ENCODE measurements at regions not wholly inside any gene's neighbourhood (a gene's known extent, or its start where the extent isn't known, plus 50 kb on each side); places are given as distances from the start of the nearest gene placed in this dataset.
"Not testable (repeated sequence)": the region's sequence is repeated elsewhere in the genome, so short reads cannot be mapped to it uniquely, and the experiment has no call there.

DNA sequence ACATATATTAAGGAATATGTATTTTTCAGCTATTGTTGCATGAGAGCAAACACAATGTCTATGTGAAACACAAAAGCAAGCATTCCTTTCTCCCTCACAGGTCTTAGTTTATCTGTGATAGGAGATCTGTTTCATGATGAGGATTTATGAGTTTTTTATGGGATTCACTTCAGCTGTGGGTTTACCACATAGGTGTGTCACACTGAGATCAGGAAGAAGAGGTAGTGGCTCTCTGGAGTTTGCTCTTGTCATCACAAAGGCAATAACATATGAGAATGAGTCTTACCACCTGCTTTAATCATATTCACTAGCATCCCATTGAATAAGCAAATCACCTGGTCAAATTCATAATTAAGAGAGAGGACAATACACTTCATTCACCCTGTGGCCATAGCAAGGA, 960.3 kb upstream of the SLC39A10 start:
- no peaks in the 10 kb centered on the region for H3K27me3 ChIP-seq (ENCODE audit: control insufficient read depth in 3 of 3, insufficient read depth in 3 of 3, low read length in 3 of 3)
- H3K4me1 ChIP-seq (ENCODE audit: control insufficient read depth in 3 of 3, insufficient read depth in 2 of 3, low read depth in 1 of 3, low read length in 2 of 3), result no peaks in the 10 kb centered on the region
- FAIRE-seq (no peak), DNase-seq (no peak)
- no peaks in the 10 kb centered on the region for H3K9me3 ChIP-seq (ENCODE audit: control insufficient read depth in 2 of 2, insufficient read depth in 1 of 2, low read depth in 1 of 2, low read length in 1 of 2)
- H3K27ac ChIP-seq (ENCODE audit: low read depth in 1 of 3, low read length in 2 of 3), result no peak overlapping the region
- no peak overlapping the region for H3K4me3 ChIP-seq (ENCODE audit: low read depth in 1 of 3, low read length in 3 of 3)
- H3K36me3 ChIP-seq (ENCODE audit: control insufficient read depth in 3 of 3, insufficient read depth in 2 of 3, low read depth in 1 of 3, low read length in 3 of 3), result no peaks in the 10 kb centered on the region

GRCh38 chr2:194686569-194686968, 970.5 kb upstream of the SLC39A10 start:
- Histone ChIP-seq H3K27ac (ENCODE audit: low read depth in 1 of 3, low read length in 2 of 3) (no peak overlapping the region), H3K36me3 (ENCODE audit: control insufficient read depth in 3 of 3, insufficient read depth in 2 of 3, low read depth in 1 of 3, low read length in 3 of 3) (no peaks in the 10 kb centered on the region), H3K9me3 (ENCODE audit: control insufficient read depth in 2 of 2, insufficient read depth in 1 of 2, low read depth in 1 of 2, low read length in 1 of 2) (no peaks in the 10 kb centered on the region), H3K27me3 (ENCODE audit: control insufficient read depth in 3 of 3, insufficient read depth in 3 of 3, low read length in 3 of 3) (no peaks in the 10 kb centered on the region), H3K4me1 (ENCODE audit: control insufficient read depth in 3 of 3, insufficient read depth in 2 of 3, low read depth in 1 of 3, low read length in 2 of 3) (no peaks in the 10 kb centered on the region), H3K4me3 (ENCODE audit: low read depth in 1 of 3, low read length in 3 of 3) (no peak overlapping the region)
- DNase-seq, result no peak
- FAIRE-seq, result no peak
- 72 to 75% (median 75%) methylated on average over 3 of the region's 3 CpGs for WGBS, 3 donors

GRCh38 chr2:194674043-194674442, 983.0 kb upstream of the SLC39A10 start:
- 56 to 72% (median 63%) methylated on average over 1 of the region's 1 CpG for WGBS, 3 donors
- no peak for FAIRE-seq
- no peak overlapping the region for H3K27ac ChIP-seq (ENCODE audit: low read depth in 1 of 3, low read length in 2 of 3)

GRCh38 chr2:194672994-194673393, 984.0 kb upstream of the SLC39A10 start:
- no peak for FAIRE-seq
- Histone ChIP-seq H3K9me3 (ENCODE audit: control insufficient read depth in 2 of 2, insufficient read depth in 1 of 2, low read depth in 1 of 2, low read length in 1 of 2) (no peaks in the 10 kb centered on the region), H3K27ac (ENCODE audit: low read depth in 1 of 3, low read length in 2 of 3) (no peak overlapping the region), H3K36me3 (ENCODE audit: control insufficient read depth in 3 of 3, insufficient read depth in 2 of 3, low read depth in 1 of 3, low read length in 3 of 3) (no peaks in the 10 kb centered on the region), H3K4me3 (ENCODE audit: low read depth in 1 of 3, low read length in 3 of 3) (no peak overlapping the region), H3K27me3 (ENCODE audit: control insufficient read depth in 3 of 3, insufficient read depth in 3 of 3, low read length in 3 of 3) (no peaks in the 10 kb centered on the region), H3K4me1 (ENCODE audit: control insufficient read depth in 3 of 3, insufficient read depth in 2 of 3, low read depth in 1 of 3, low read length in 2 of 3) (no peaks in the 10 kb centered on the region)
- DNase-seq, result no peak
- WGBS, 3 donors, result 77 to 87% (median 85%) methylated on average over 3 of the region's 3 CpGs

More at GRCh38 chr2:194674043-194674442, 983.0 kb upstream of the SLC39A10 start:
- no peaks in the 10 kb centered on the region for H3K9me3 ChIP-seq (ENCODE audit: control insufficient read depth in 2 of 2, insufficient read depth in 1 of 2, low read depth in 1 of 2, low read length in 1 of 2)
- DNase-seq, result no peak
- H3K4me3 ChIP-seq (ENCODE audit: low read depth in 1 of 3, low read length in 3 of 3), result no peak overlapping the region
- no peaks in the 10 kb centered on the region for H3K27me3 ChIP-seq (ENCODE audit: control insufficient read depth in 3 of 3, insufficient read depth in 3 of 3, low read length in 3 of 3)
- no peaks in the 10 kb centered on the region for H3K36me3 ChIP-seq (ENCODE audit: control insufficient read depth in 3 of 3, insufficient read depth in 2 of 3, low read depth in 1 of 3, low read length in 3 of 3)
- H3K4me1 ChIP-seq (ENCODE audit: control insufficient read depth in 3 of 3, insufficient read depth in 2 of 3, low read depth in 1 of 3, low read length in 2 of 3), result no peaks in the 10 kb centered on the region

DNA sequence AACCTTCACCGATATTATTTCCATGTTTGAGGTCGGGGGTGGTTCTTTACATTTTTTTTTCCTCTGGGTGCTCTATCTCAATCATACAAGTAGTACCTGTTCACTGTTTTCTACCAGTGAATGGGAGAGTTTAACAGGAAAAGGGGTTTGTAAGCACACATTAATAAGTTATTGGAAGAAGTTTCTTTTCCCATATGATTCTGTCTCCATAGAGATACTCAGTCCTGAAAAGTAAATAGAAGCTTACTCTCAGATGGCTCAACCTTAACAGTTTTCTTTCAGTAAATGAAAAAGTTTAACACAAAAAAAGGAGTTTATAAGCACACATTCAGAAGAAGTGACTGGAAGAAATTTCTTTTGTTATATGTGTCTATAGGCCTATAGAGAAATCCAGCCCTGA, 995.6 kb upstream of the SLC39A10 start:
- 88 to 91% (median 91%) methylated on average over 2 of the region's 2 CpGs for WGBS, 3 donors
- H3K27ac ChIP-seq (ENCODE audit: low read depth in 1 of 3, low read length in 2 of 3), result no peak overlapping the region
- no peaks in the 10 kb centered on the region for H3K27me3 ChIP-seq (ENCODE audit: control insufficient read depth in 3 of 3, insufficient read depth in 3 of 3, low read length in 3 of 3)
- DNase-seq (no peak), FAIRE-seq (no peak)
- H3K4me3 ChIP-seq (ENCODE audit: low read depth in 1 of 3, low read length in 3 of 3), result no peak overlapping the region
- no peaks in the 10 kb centered on the region for H3K36me3 ChIP-seq (ENCODE audit: control insufficient read depth in 3 of 3, insufficient read depth in 2 of 3, low read depth in 1 of 3, low read length in 3 of 3)
- H3K4me1 ChIP-seq (ENCODE audit: control insufficient read depth in 3 of 3, insufficient read depth in 2 of 3, low read depth in 1 of 3, low read length in 2 of 3), result no peaks in the 10 kb centered on the region
- no peaks in the 10 kb centered on the region for H3K9me3 ChIP-seq (ENCODE audit: control insufficient read depth in 2 of 2, insufficient read depth in 1 of 2, low read depth in 1 of 2, low read length in 1 of 2)

DNA sequence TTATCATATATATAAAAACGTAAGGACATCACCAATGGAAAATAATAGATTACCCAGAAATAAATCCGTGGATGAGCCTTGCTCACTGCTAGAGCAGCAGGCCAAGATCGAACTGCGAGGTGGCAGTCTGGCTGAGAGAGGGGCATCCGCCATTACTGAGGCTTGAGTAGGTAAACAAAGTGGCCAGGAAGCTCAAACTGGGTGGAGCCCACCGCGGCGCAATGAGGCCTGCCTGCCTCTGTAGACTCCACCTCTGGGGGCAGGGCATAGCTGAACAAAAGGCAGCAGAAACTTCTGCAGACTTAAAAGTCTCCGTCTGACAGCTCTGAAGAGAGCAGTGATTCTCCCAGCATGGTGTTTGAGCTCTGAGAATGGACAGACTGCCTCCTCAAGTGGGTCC, 1018.0 kb upstream of the SLC39A10 start:
- H3K4me3 ChIP-seq (ENCODE audit: low read depth in 1 of 3, low read length in 3 of 3); DNase-seq; H3K9me3 ChIP-seq (ENCODE audit: control insufficient read depth in 2 of 2, insufficient read depth in 1 of 2, low read depth in 1 of 2, low read length in 1 of 2); FAIRE-seq; H3K27ac ChIP-seq (ENCODE audit: low read depth in 1 of 3, low read length in 2 of 3); H3K27me3 ChIP-seq (ENCODE audit: control insufficient read depth in 3 of 3, insufficient read depth in 3 of 3, low read length in 3 of 3); H3K4me1 ChIP-seq (ENCODE audit: control insufficient read depth in 3 of 3, insufficient read depth in 2 of 3, low read depth in 1 of 3, low read length in 2 of 3); H3K36me3 ChIP-seq (ENCODE audit: control insufficient read depth in 3 of 3, insufficient read depth in 2 of 3, low read depth in 1 of 3, low read length in 3 of 3): not testable (repeated sequence)
- WGBS, 3 donors, result 86 to 90% (median 86%) methylated on average over 9 of the region's 9 CpGs

DNA sequence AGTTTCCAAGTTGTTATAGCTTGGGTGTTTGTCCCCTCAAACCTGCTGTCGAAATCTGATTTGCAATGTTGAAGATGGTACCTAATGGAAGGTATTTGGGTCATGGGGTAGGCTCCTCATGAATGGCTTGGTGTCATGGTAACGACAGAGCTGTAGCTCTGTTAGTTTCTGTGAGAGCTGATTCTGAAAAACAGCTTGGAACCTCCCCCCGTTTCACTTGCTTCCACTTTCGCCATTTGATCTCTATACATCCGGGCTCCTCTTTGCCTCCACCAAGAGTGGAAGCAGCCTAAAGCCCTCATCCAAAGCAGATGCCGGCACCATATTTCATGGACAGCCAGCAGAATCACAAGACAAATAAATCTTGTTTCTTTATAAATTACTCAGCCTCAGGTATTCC, 1035.1 kb upstream of the SLC39A10 start:
- 72 to 80% (median 77%) methylated on average over 6 of the region's 6 CpGs for WGBS, 3 donors
- no peak for DNase-seq
- Histone ChIP-seq H3K27me3 (ENCODE audit: control insufficient read depth in 3 of 3, insufficient read depth in 3 of 3, low read length in 3 of 3) (no peaks in the 10 kb centered on the region), H3K4me3 (ENCODE audit: low read depth in 1 of 3, low read length in 3 of 3) (no peak overlapping the region), H3K36me3 (ENCODE audit: control insufficient read depth in 3 of 3, insufficient read depth in 2 of 3, low read depth in 1 of 3, low read length in 3 of 3) (no peaks in the 10 kb centered on the region), H3K9me3 (ENCODE audit: control insufficient read depth in 2 of 2, insufficient read depth in 1 of 2, low read depth in 1 of 2, low read length in 1 of 2) (no peaks in the 10 kb centered on the region), H3K27ac (ENCODE audit: low read depth in 1 of 3, low read length in 2 of 3) (no peak overlapping the region), H3K4me1 (ENCODE audit: control insufficient read depth in 3 of 3, insufficient read depth in 2 of 3, low read depth in 1 of 3, low read length in 2 of 3) (no peaks in the 10 kb centered on the region)
- FAIRE-seq, result no peak

- no peaks in the 10 kb centered on the region for H3K27me3 ChIP-seq (ENCODE audit: control insufficient read depth in 3 of 3, insufficient read depth in 3 of 3, low read length in 3 of 3)
- no peaks in the 10 kb centered on the region for H3K9me3 ChIP-seq (ENCODE audit: control insufficient read depth in 2 of 2, insufficient read depth in 1 of 2, low read depth in 1 of 2, low read length in 1 of 2)
- H3K4me1 ChIP-seq (ENCODE audit: control insufficient read depth in 3 of 3, insufficient read depth in 2 of 3, low read depth in 1 of 3, low read length in 2 of 3), result no peaks in the 10 kb centered on the region
- no peak overlapping the region for H3K4me3 ChIP-seq (ENCODE audit: low read depth in 1 of 3, low read length in 3 of 3)
- DNase-seq (no peak), FAIRE-seq (no peak)
- H3K27ac ChIP-seq (ENCODE audit: low read depth in 1 of 3, low read length in 2 of 3), result no peak overlapping the region
- no peaks in the 10 kb centered on the region for H3K36me3 ChIP-seq (ENCODE audit: control insufficient read depth in 3 of 3, insufficient read depth in 2 of 3, low read depth in 1 of 3, low read length in 3 of 3)
Measured at GRCh38 chr2:194619366-194619765, 1037.7 kb upstream of the SLC39A10 start.

DNA sequence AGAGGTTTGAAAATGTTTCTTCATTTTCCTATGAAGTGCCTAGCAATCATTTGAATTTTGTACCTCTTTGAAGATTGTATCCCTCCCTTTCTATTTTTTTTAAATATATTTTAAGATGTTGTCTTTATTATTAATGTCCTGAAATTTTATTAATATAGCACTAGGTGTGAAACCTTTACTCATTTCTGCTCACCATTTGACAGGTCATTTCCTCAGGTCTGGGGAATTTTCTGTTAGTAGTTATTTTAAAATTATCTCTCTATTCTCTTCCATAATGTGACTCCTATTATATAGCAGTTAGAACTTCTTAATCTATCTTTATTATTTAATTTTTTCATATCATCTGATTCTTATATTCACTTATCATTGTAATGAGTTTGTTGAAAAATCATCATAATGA, 1038.6 kb upstream of the SLC39A10 start:
- Histone ChIP-seq H3K27ac (ENCODE audit: low read depth in 1 of 3, low read length in 2 of 3) (no peak overlapping the region), H3K4me3 (ENCODE audit: low read depth in 1 of 3, low read length in 3 of 3) (no peak overlapping the region), H3K4me1 (ENCODE audit: control insufficient read depth in 3 of 3, insufficient read depth in 2 of 3, low read depth in 1 of 3, low read length in 2 of 3) (no peaks in the 10 kb centered on the region), H3K36me3 (ENCODE audit: control insufficient read depth in 3 of 3, insufficient read depth in 2 of 3, low read depth in 1 of 3, low read length in 3 of 3) (no peaks in the 10 kb centered on the region), H3K27me3 (ENCODE audit: control insufficient read depth in 3 of 3, insufficient read depth in 3 of 3, low read length in 3 of 3) (no peaks in the 10 kb centered on the region), H3K9me3 (ENCODE audit: control insufficient read depth in 2 of 2, insufficient read depth in 1 of 2, low read depth in 1 of 2, low read length in 1 of 2) (no peaks in the 10 kb centered on the region)
- FAIRE-seq, result no peak
- no peak for DNase-seq

All from small intestine (tissue), 7 donors.